Naive thymus-derived CD8-positive, alpha-beta T cell (primary cell): ENCODE measurements at regions not wholly inside any gene's neighbourhood (a gene's known extent, or its start where the extent isn't known, plus 50 kb on each side); places are given as distances from the start of the nearest gene placed in this dataset.

Source experiments
- ATAC-seq, 2 donors: fragments of 150-1000 bp; cut with Tn5 transposase in 1 of 2; sonication (Bioruptor Pico), chemical (Tn5 transposase) in 1 of 2; 1 replicate in 1 of 2; 2 replicates in 1 of 2; pipeline ENCODE4 v1.10.0; 2021; ENCODE audit warnings: mild to moderate bottlenecking in 2 of 2, moderate library complexity in 2 of 2
- POLR2A ChIA-PET: fragments of 350-600 bp; sonication (Branson Sonifier 250); formaldehyde crosslinking; loops from one replicate; lab custom pipeline; 2021; ENCODE audit warnings: antibody characterized with exemption; lab: Charles Lee
- DNase-seq, 10 donors: peaks; one replicate each; pipeline versions ENCODE4 v3.0.0 to v3.0.0-alpha.2; 2020 to 2022
- H3K27ac Mint-ChIP-seq, 10 donors: one replicate each; pipeline ENCODE4 v1.8.0; 2020 to 2022; ENCODE audit warnings: mild to moderate bottlenecking in 10 of 10, mixed read lengths in 10 of 10, moderate library complexity in 4 of 10, inconsistent platforms in 1 of 10
- H3K27me3 Mint-ChIP-seq, 5 donors: one replicate each; pipeline ENCODE4 v1.8.0; 2021 to 2022; ENCODE audit warnings: mixed read lengths in 5 of 5
- H3K36me3 Mint-ChIP-seq, 3 donors: one replicate each; pipeline ENCODE4 v1.8.0; 2020 to 2022; ENCODE audit warnings: mixed read lengths in 3 of 3, mild to moderate bottlenecking in 2 of 3, inconsistent platforms in 1 of 3
- H3K4me1 Mint-ChIP-seq, 4 donors: one replicate each; pipeline ENCODE4 v1.8.0; 2021 to 2022; ENCODE audit warnings: mixed read lengths in 4 of 4
- H3K4me3 Mint-ChIP-seq, 10 donors: one replicate each; pipeline ENCODE4 v1.8.0; 2020 to 2022; ENCODE audit warnings: mild to moderate bottlenecking in 10 of 10, mixed read lengths in 10 of 10, moderate library complexity in 6 of 10, inconsistent platforms in 1 of 10
- H3K9me3 Mint-ChIP-seq, 9 donors: one replicate each; pipeline ENCODE4 v1.8.0; 2020 to 2022; ENCODE audit warnings: mixed read lengths in 9 of 9, mild to moderate bottlenecking in 3 of 9, inconsistent platforms in 1 of 9, moderate library complexity in 1 of 9

GRCh38 chr10:123472606-123473005, 193.5 kb upstream of the GPR26 start:
- peaks cover 0 to 2% (median 0%) of the 10 kb centered on the region in 4 donors for H3K4me1 Mint-ChIP-seq
- POLR2A ChIA-PET, result no interaction called here
- H3K4me3 Mint-ChIP-seq, result no peak overlapping the region
- no peaks in the 10 kb centered on the region for H3K9me3 Mint-ChIP-seq
- H3K27ac Mint-ChIP-seq, result no peak overlapping the region
- no peak for ATAC-seq
- no peak for DNase-seq
- peaks cover 0 to 33% (median 13%) of the 10 kb centered on the region in 5 donors for H3K27me3 Mint-ChIP-seq
- H3K36me3 Mint-ChIP-seq, result no peaks in the 10 kb centered on the region

DNA sequence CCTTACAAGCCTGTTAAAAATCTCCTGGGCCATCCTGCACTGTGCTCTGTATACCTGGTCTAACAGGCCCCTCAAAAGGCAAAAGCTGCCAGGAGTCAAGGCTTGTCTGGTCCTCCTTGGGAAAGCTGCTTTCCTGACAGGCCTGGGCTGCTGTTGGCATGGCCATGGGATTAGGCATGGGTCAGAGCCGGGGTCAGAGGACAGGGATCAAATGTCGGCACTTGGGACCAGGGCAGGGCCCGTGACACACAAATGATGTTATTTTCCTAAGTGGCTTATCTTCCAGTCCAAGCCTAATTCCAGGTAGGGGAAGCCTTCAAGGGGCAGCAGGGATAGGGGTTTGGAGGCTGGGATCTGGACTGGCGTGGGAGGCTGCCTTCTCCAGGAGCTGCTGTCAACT, 191.5 kb upstream of the GPR26 start:
- no peaks in the 10 kb centered on the region for H3K36me3 Mint-ChIP-seq

GRCh38 chr10:123475466-123475865, 190.7 kb upstream of the GPR26 start:
- Mint-ChIP-seq H3K27me3 (peaks cover 0 to 24% (median 15%) of the 10 kb centered on the region in 5 donors), H3K36me3 (no peaks in the 10 kb centered on the region), H3K27ac (no peak overlapping the region), H3K9me3 (no peaks in the 10 kb centered on the region), H3K4me1 (peaks cover 0 to 2% (median 0%) of the 10 kb centered on the region in 4 donors), H3K4me3 (no peak overlapping the region)
- POLR2A ChIA-PET, result no interaction called here
- DNase-seq, result no peak
- no peak for ATAC-seq

More for the DNA sequence above, 191.5 kb upstream of the GPR26 start:
- POLR2A ChIA-PET, result no interaction called here
- Mint-ChIP-seq H3K4me3 (no peak overlapping the region), H3K4me1 (peaks cover 0 to 2% (median 0%) of the 10 kb centered on the region in 4 donors), H3K9me3 (no peaks in the 10 kb centered on the region), H3K27ac (no peak overlapping the region), H3K27me3 (peaks cover 0 to 25% (median 11%) of the 10 kb centered on the region in 5 donors)
- DNase-seq (no peak), ATAC-seq (no peak)

- H3K4me3 Mint-ChIP-seq, result no peak overlapping the region
Measured at GRCh38 chr10:123478116-123478515, 188.0 kb upstream of the GPR26 start.

GRCh38 chr10:123479640-123480039, 186.5 kb upstream of the GPR26 start:
- POLR2A ChIA-PET, result no interaction called here
- Mint-ChIP-seq H3K27me3 (peaks cover 2 to 27% (median 13%) of the 10 kb centered on the region in 5 donors), H3K9me3 (no peaks in the 10 kb centered on the region), H3K36me3 (no peaks in the 10 kb centered on the region), H3K4me1 (no peaks in the 10 kb centered on the region), H3K27ac (no peak overlapping the region), H3K4me3 (no peak overlapping the region)
- ATAC-seq (no peak), DNase-seq (no peak)

More at GRCh38 chr10:123478116-123478515, 188.0 kb upstream of the GPR26 start:
- POLR2A ChIA-PET, result no interaction called here
- Mint-ChIP-seq H3K27me3 (peaks cover 2 to 18% (median 14%) of the 10 kb centered on the region in 5 donors), H3K36me3 (no peaks in the 10 kb centered on the region), H3K4me1 (no peaks in the 10 kb centered on the region), H3K9me3 (no peaks in the 10 kb centered on the region), H3K27ac (no peak overlapping the region)
- no peak for DNase-seq
- ATAC-seq, result no peak

DNA sequence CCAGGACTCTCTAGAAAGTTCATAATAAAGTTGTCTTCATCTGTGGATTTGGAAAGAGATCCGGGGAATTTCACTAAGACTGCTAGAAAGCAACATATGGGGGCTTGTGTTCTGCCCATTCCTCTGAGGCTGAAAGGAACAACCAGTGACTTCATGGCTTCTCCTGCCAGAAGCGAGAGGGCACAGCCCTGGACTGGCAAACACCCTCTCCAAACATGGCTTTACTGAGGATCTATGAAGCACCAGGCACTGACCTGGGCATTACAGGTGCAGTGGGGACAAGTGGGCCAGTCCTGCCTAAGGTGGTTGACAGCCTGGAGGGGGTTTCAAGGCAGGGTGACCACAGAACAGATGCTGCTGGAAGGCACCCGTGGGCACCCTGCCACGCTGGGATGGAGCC, 185.8 kb upstream of the GPR26 start:
- no peaks in the 10 kb centered on the region for H3K4me1 Mint-ChIP-seq
- H3K27ac Mint-ChIP-seq, result no peak overlapping the region
- no peak overlapping the region for H3K4me3 Mint-ChIP-seq
- peaks cover 4 to 27% (median 12%) of the 10 kb centered on the region in 5 donors for H3K27me3 Mint-ChIP-seq
- DNase-seq, result no peak
- no peaks in the 10 kb centered on the region for H3K9me3 Mint-ChIP-seq
- no peaks in the 10 kb centered on the region for H3K36me3 Mint-ChIP-seq
- POLR2A ChIA-PET, result no interaction called here
- no peak for ATAC-seq

GRCh38 chr10:123480845-123481244, 185.3 kb upstream of the GPR26 start:
- no peaks in the 10 kb centered on the region for H3K36me3 Mint-ChIP-seq
- no peak overlapping the region for H3K27ac Mint-ChIP-seq
- POLR2A ChIA-PET, result no interaction called here

DNA sequence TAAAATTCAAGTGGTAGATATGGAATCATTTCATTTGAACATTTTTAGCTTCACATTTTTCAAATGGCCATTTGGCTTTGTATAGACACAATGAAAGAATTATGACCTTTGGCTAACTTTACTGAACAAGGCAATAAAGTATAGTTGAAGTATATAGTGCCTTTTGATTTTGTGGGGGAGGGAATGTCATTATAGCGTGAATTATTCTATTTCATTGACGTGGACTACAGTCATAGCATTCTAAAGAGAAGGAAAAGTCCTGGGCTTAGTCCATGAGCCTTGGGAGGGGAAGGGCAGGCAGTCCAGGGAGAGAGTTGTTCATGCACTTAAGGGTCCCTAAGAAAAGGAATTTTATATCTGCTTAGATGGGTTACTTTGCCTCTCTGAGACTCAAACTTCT, 181.4 kb upstream of the GPR26 start:
- H3K27ac Mint-ChIP-seq, result no peak overlapping the region
- H3K36me3 Mint-ChIP-seq, result no peaks in the 10 kb centered on the region
- POLR2A ChIA-PET, result no interaction called here
- no peaks in the 10 kb centered on the region for H3K4me1 Mint-ChIP-seq
- no peak for DNase-seq
- H3K9me3 Mint-ChIP-seq, result peaks cover 0 to 2% (median 0%) of the 10 kb centered on the region in 9 donors
- ATAC-seq, result no peak
- peaks cover 6 to 27% (median 13%) of the 10 kb centered on the region in 5 donors for H3K27me3 Mint-ChIP-seq
- no peak overlapping the region for H3K4me3 Mint-ChIP-seq

More at GRCh38 chr10:123480845-123481244, 185.3 kb upstream of the GPR26 start:
- Mint-ChIP-seq H3K4me1 (no peaks in the 10 kb centered on the region), H3K4me3 (no peak overlapping the region), H3K27me3 (peaks cover 4 to 27% (median 12%) of the 10 kb centered on the region in 5 donors), H3K9me3 (no peaks in the 10 kb centered on the region)
- DNase-seq (no peak), ATAC-seq (no peak)

GRCh38 chr10:123485341-123485960, 180.7 kb upstream of the GPR26 start:
- H3K36me3 Mint-ChIP-seq, result no peaks in the 10 kb centered on the region
- H3K4me3 Mint-ChIP-seq, result no peak overlapping the region
- peaks cover 0 to 2% (median 0%) of the 10 kb centered on the region in 9 donors for H3K9me3 Mint-ChIP-seq
- peaks cover 6 to 23% (median 13%) of the 10 kb centered on the region in 5 donors for H3K27me3 Mint-ChIP-seq
- DNase-seq (no peak), ATAC-seq (no peak)
- no peak overlapping the region for H3K27ac Mint-ChIP-seq
- POLR2A ChIA-PET, result no interaction called here
- H3K4me1 Mint-ChIP-seq, result no peaks in the 10 kb centered on the region

DNA sequence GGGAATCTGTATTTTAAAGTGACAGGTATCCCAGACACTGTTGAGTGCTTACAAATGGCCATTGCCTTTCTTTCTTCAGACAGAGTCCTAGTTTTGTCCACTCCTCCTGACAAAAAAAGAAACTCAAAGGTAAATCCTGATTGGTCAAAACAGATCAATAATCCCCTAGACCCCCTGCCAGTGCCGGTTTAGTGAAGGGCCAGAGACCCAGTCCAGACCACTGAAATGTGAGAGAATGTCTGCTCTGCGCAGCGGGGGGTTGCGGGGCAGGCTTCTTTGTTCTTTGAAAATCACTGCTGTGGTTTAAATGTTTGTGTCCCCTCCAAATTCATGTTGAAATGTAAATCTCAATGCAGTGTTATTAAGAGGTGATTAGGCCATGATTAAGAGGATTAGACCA, 177.7 kb upstream of the GPR26 start:
- POLR2A ChIA-PET, result no interaction called here
- peaks cover 4 to 31% (median 24%) of the 10 kb centered on the region in 5 donors for H3K27me3 Mint-ChIP-seq

GRCh38 chr10:123491364-123491763, 174.8 kb upstream of the GPR26 start:
- Mint-ChIP-seq H3K27ac (no peak overlapping the region), H3K9me3 (peaks cover 0 to 4% (median 0%) of the 10 kb centered on the region in 9 donors), H3K27me3 (peaks cover 2 to 42% (median 29%) of the 10 kb centered on the region in 5 donors), H3K36me3 (no peaks in the 10 kb centered on the region), H3K4me3 (no peak overlapping the region), H3K4me1 (peaks cover 0 to 4% (median 0%) of the 10 kb centered on the region in 4 donors)
- DNase-seq (no peak), ATAC-seq (no peak)
- POLR2A ChIA-PET, result no interaction called here

More for the DNA sequence above, 177.7 kb upstream of the GPR26 start:
- H3K27ac Mint-ChIP-seq, result no peak overlapping the region
- ATAC-seq, result no peak
- no peak for DNase-seq
- no peaks in the 10 kb centered on the region for H3K36me3 Mint-ChIP-seq
- H3K4me1 Mint-ChIP-seq, result no peaks in the 10 kb centered on the region
- H3K9me3 Mint-ChIP-seq, result peaks cover 0 to 4% (median 0%) of the 10 kb centered on the region in 9 donors
- no peak overlapping the region for H3K4me3 Mint-ChIP-seq

- H3K9me3 Mint-ChIP-seq, result peaks cover 0 to 2% (median 0%) of the 10 kb centered on the region in 9 donors
- POLR2A ChIA-PET, result no interaction called here
- no peaks in the 10 kb centered on the region for H3K36me3 Mint-ChIP-seq
- no peak overlapping the region for H3K27ac Mint-ChIP-seq
- no peak for DNase-seq
- ATAC-seq, result no peak
- no peak overlapping the region for H3K4me3 Mint-ChIP-seq
- H3K27me3 Mint-ChIP-seq, result peaks cover 2 to 42% (median 29%) of the 10 kb centered on the region in 5 donors
- H3K4me1 Mint-ChIP-seq, result peaks cover 0 to 4% (median 0%) of the 10 kb centered on the region in 4 donors
Measured at GRCh38 chr10:123492016-123492415, 174.1 kb upstream of the GPR26 start.

- no peak for ATAC-seq
- Mint-ChIP-seq H3K4me3 (no peak overlapping the region), H3K4me1 (peaks cover 0 to 4% (median 0%) of the 10 kb centered on the region in 4 donors), H3K9me3 (peaks cover 0 to 2% (median 0%) of the 10 kb centered on the region in 9 donors), H3K36me3 (no peaks in the 10 kb centered on the region), H3K27me3 (peaks cover 0 to 42% (median 29%) of the 10 kb centered on the region in 5 donors), H3K27ac (no peak overlapping the region)
- POLR2A ChIA-PET, result no interaction called here
- DNase-seq, result no peak
Measured at GRCh38 chr10:123494301-123494808, 171.8 kb upstream of the GPR26 start.
